HCT116 (cell line): ENCODE measurements at regions not wholly inside any gene's neighbourhood (a gene's known extent, or its start where the extent isn't known, plus 50 kb on each side); places are given as distances from the start of the nearest gene placed in this dataset.

Experiments
- ATAC-seq: fragments of 200-7000 bp; cut with Tn5 transposase; 2 replicates; pipeline ENCODE4 v1.9.1; 2020; ENCODE audit warnings: mild to moderate bottlenecking, moderate library complexity
- BruUV-seq: library from RNA; stranded (reverse); fragments of 400-500 nt; replicated peaks from 2 replicates; lab custom pipeline; 2021; lab: Mats Ljungman, UMichigan
- CTCF ChIA-PET: fragments of 300-600 bp; sonication (Branson Sonifier 250); formaldehyde crosslinking; loops from one replicate; lab custom pipeline; 2021; ENCODE audit warnings: antibody characterized with exemption; lab: Charles Lee
- POLR2A ChIA-PET: fragments of 300-600, 350-600 bp; sonication (Branson Sonifier 250); formaldehyde crosslinking; loops from one replicate; lab custom pipeline; 2021; ENCODE audit warnings: antibody characterized with exemption; lab: Charles Lee
- RAD21 ChIA-PET, 2 experiments: fragments of 300-600 bp; sonication (Branson Sonifier 250); formaldehyde crosslinking; loops; one replicate each; lab custom pipeline; 2023; ENCODE audit warnings: low total read pairs in 2 of 2; ENCODE audit not compliant: uncharacterized antibody in 2 of 2, unreplicated experiment in 2 of 2, low non-redundant PET in 1 of 2; lab: Charles Lee
- DNase-seq: peaks from one replicate; pipeline ENCODE4 v3.0.0-alpha.2; 2010; ENCODE audit warnings: low read depth, low spot score
- H2AFZ ChIP-seq: fragments of 200-600 bp; shearing (Covaris generic), sonication (generic); 2 replicates; pipeline ENCODE4 v1.6.1; 2017; ENCODE audit warnings: low read depth, mixed run types, mixed read lengths, antibody characterized with exemption, low read length; ENCODE audit not compliant: poor library complexity, severe bottlenecking
- H3K27ac ChIP-seq: 2 replicates; pipeline ENCODE4 v1.5.1; 2012; ENCODE audit warnings: low read depth, low read length
- H3K27me3 ChIP-seq: fragments of 200-600 bp; sonication (generic); 2 replicates; pipeline ENCODE4 v1.6.1; 2016; ENCODE audit warnings: mixed run types, low read length, mixed read lengths; ENCODE audit not compliant: insufficient read depth
- H3K36me3 ChIP-seq, 2 experiments: fragments of 200-500 bp in 1 of 2; fragments of 200-600 bp in 1 of 2; sonication (Bioruptor generic) in 1 of 2; sonication (generic) in 1 of 2; 2 replicates each; pipeline versions ENCODE4 v1.5.1 to v1.6.1; 2014 to 2016; ENCODE audit warnings: low read length in 2 of 2, inconsistent platforms in 1 of 2, mixed read lengths in 1 of 2, mixed run types in 1 of 2; ENCODE audit not compliant: insufficient read depth in 2 of 2, control insufficient read depth in 1 of 2
- H3K4me1 ChIP-seq, 2 experiments: fragments of 200-600 bp in 1 of 2; sonication (generic) in 1 of 2; 2 replicates each; pipeline versions ENCODE4 v1.5.1 to v1.6.1; 2012 to 2017; ENCODE audit warnings: low read length in 2 of 2, inconsistent platforms in 1 of 2, mild to moderate bottlenecking in 1 of 2, mixed read lengths in 1 of 2, mixed run types in 1 of 2, moderate library complexity in 1 of 2; ENCODE audit not compliant: insufficient read depth in 2 of 2, control insufficient read depth in 1 of 2
- H3K4me2 ChIP-seq: fragments of 200-600 bp; sonication (generic); 2 replicates; pipeline ENCODE4 v1.6.1; 2017; ENCODE audit warnings: mixed run types, low read length, mixed read lengths
- H3K4me3 ChIP-seq, 2 experiments: fragments of 200-600 bp in 1 of 2; sonication (generic) in 1 of 2; replicated peaks in 1 of 2; 2 replicates each; pipeline ENCODE4 v1.5.1; 2011 to 2016; ENCODE audit warnings: low read length in 2 of 2, control low read depth in 1 of 2, low read depth in 1 of 2, mild to moderate bottlenecking in 1 of 2, mixed read lengths in 1 of 2, mixed run types in 1 of 2
- H3K79me2 ChIP-seq: fragments of 200-600 bp; sonication (generic); 2 replicates; pipeline ENCODE4 v1.6.1; 2017; ENCODE audit warnings: mild to moderate bottlenecking, mixed run types, low read length, moderate library complexity, mixed read lengths; ENCODE audit not compliant: insufficient read depth
- H3K9ac ChIP-seq: fragments of 200-600 bp; sonication (generic); 2 replicates; pipeline ENCODE4 v1.6.1; 2016; ENCODE audit warnings: low read length, mixed read lengths
- H3K9me2 ChIP-seq: fragments of 200-600 bp; sonication (generic), shearing (Covaris generic); 2 replicates; pipeline ENCODE4 v1.6.1; 2017; ENCODE audit warnings: mixed run types, mild to moderate bottlenecking, moderate library complexity; ENCODE audit not compliant: insufficient read depth
- H3K9me3 ChIP-seq, 2 experiments: fragments of 200-500 bp in 1 of 2; fragments of 200-600 bp in 1 of 2; sonication (Bioruptor generic) in 1 of 2; sonication (generic) in 1 of 2; 2 replicates each; pipeline ENCODE4 v1.6.1; 2014 to 2017; ENCODE audit warnings: low read length in 2 of 2, mixed read lengths in 2 of 2, inconsistent platforms in 1 of 2, low read depth in 1 of 2, mild to moderate bottlenecking in 1 of 2, mixed run types in 1 of 2, moderate library complexity in 1 of 2; ENCODE audit not compliant: control insufficient read depth in 1 of 2, insufficient read depth in 1 of 2
- H4K20me1 ChIP-seq: fragments of 200-600 bp; sonication (generic), shearing (Covaris generic); 2 replicates; pipeline ENCODE4 v1.6.1; 2017; ENCODE audit warnings: mixed run types, mild to moderate bottlenecking, moderate library complexity; ENCODE audit not compliant: insufficient read depth
- CBX3 ChIP-seq: IDR thresholded peaks from 2 replicates; pipeline ENCODE4 v1.6.1; 2012; ENCODE audit warnings: low read depth
- CEBPB ChIP-seq: IDR thresholded peaks from 2 replicates; pipeline ENCODE4 v1.6.1; 2012; ENCODE audit warnings: low read depth
- EZH2 ChIP-seq: fragments of 200-600 bp; sonication (generic); IDR thresholded peaks from 2 replicates; pipeline ENCODE4 v1.6.1; 2017; ENCODE audit warnings: antibody characterized with exemption, mixed run types
- EZH2phosphoT487 ChIP-seq: fragments of 200-600 bp; IDR thresholded peaks from 2 replicates; pipeline ENCODE4 v1.6.1; 2018; ENCODE audit warnings: antibody characterized with exemption, borderline replicate concordance
- FOSL1 ChIP-seq: IDR thresholded peaks from 2 replicates; pipeline ENCODE4 v1.6.1; 2012; ENCODE audit warnings: low read depth
- JUND ChIP-seq: IDR thresholded peaks from 2 replicates; pipeline ENCODE4 v1.6.1; 2012
- MAX ChIP-seq: IDR thresholded peaks from 2 replicates; pipeline ENCODE4 v1.6.1; 2012
- POLR2AphosphoS5 ChIP-seq: IDR thresholded peaks from 2 replicates; pipeline ENCODE4 v1.6.1; 2011; ENCODE audit warnings: mild to moderate bottlenecking, low read depth, low read length, moderate library complexity
- REST ChIP-seq: IDR thresholded peaks from 2 replicates; pipeline ENCODE4 v1.6.1; 2012; ENCODE audit warnings: low read depth
- SIN3A ChIP-seq: IDR thresholded peaks from 2 replicates; pipeline ENCODE4 v1.6.1; 2012; ENCODE audit warnings: low read depth
- SP1 ChIP-seq: IDR thresholded peaks from 2 replicates; pipeline ENCODE4 v1.6.1; 2012; ENCODE audit warnings: low read depth
- ZBTB33 ChIP-seq: IDR thresholded peaks from 2 replicates; pipeline ENCODE4 v1.6.1; 2011; ENCODE audit warnings: mild to moderate bottlenecking, low read length, moderate library complexity; ENCODE audit not compliant: insufficient replicate concordance; ENCODE audit errors: extremely low read depth
- ZNF274 ChIP-seq: fragments of 200-500 bp; sonication (Bioruptor generic); IDR thresholded peaks from 2 replicates; pipeline ENCODE4 v1.6.1; 2014; ENCODE audit warnings: mild to moderate bottlenecking, low read depth, low read length, inconsistent platforms
- intact Hi-C: fragments of 100-400 bp; cut with micrococcal nuclease; formaldehyde crosslinking; loops from 2 replicates; pipeline ENCODE4 v1.10.0; 2022

- ATAC-seq, result no peak
- Histone ChIP-seq H3K36me3 (no peaks in the 10 kb centered on the region), H3K4me2 (no peak overlapping the region), H2AFZ (no peak overlapping the region), H3K27ac (no peak overlapping the region), H3K79me2 (no peaks in the 10 kb centered on the region), H3K4me3 (no peak overlapping the region), H3K9me3 (no peaks in the 10 kb centered on the region), H3K9ac (no peak overlapping the region), H3K9me2 (no peaks in the 10 kb centered on the region), H3K27me3 (no peaks in the 10 kb centered on the region), H3K4me1 (no peaks in the 10 kb centered on the region), H4K20me1 (no peaks in the 10 kb centered on the region)
- POLR2A ChIA-PET, result no interaction called here
- no TSS peak for BruUV-seq
- intact Hi-C loops, result loop anchor here (5.0 kb wide), 1 partner anchor 1565 kb away; no protein-coding TSS in a partner anchor
- CTCF ChIA-PET, result no interaction called here
- no peak for DNase-seq
- TF ChIP-seq SP1 (no peak), ZBTB33 (no peak), CBX3 (no peak), CEBPB (no peak), ZNF274 (no peak), MAX (no peak), REST (no peak), SIN3A (no peak), EZH2 (no peak), EZH2phosphoT487 (no peak), FOSL1 (no peak), JUND (no peak), POLR2AphosphoS5 (no peak)
- RAD21 ChIA-PET, result no interaction called here
Measured at GRCh38 chr9:73011956-73012355, 59.1 kb upstream of the ALDH1A1 start.
